Activated CD8-positive, alpha-beta memory T cell treated with anti-CD3 and anti-CD28 coated beads, Interleukin-2, amount 50 U/mL, for 48 hours (primary cell): ENCODE measurements at regions not wholly inside any gene's neighbourhood (a gene's known extent, or its start where the extent isn't known, plus 50 kb on each side); places are given as distances from the start of the nearest gene placed in this dataset.

ENCODE experiments used
- DNase-seq: peaks from one replicate; pipeline ENCODE4 v3.0.0-alpha.2; 2020

- no peak for DNase-seq
These were observed 277.2 kb downstream of the TEX29 start for GRCh38 chr13:111597618-111598017.

- DNase-seq, result no peak
These were observed 278.3 kb downstream of the TEX29 start for GRCh38 chr13:111598747-111599146.

- DNase-seq, result no peak
These were observed 279.3 kb downstream of the TEX29 start for GRCh38 chr13:111599791-111600190.

GRCh38 chr13:111602874-111603273 is 282.4 kb downstream of the TEX29 start:
- no peak for DNase-seq

- DNase-seq, result no peak
These were observed 283.7 kb downstream of the TEX29 start for GRCh38 chr13:111604097-111604496.

GRCh38 chr13:111608556-111608955 is 288.1 kb downstream of the TEX29 start:
- no peak for DNase-seq

- DNase-seq, result no peak
These were observed 289.2 kb downstream of the TEX29 start for GRCh38 chr13:111609631-111610030.

- DNase-seq, result no peak
These were observed 289.6 kb downstream of the TEX29 start for GRCh38 chr13:111610081-111610480.

- no peak for DNase-seq
These were observed 290.4 kb downstream of the TEX29 start for GRCh38 chr13:111610879-111611278.

GRCh38 chr13:111611651-111612050 is 291.2 kb downstream of the TEX29 start:
- DNase-seq, result no peak

- no peak for DNase-seq
These were observed 292.4 kb downstream of the TEX29 start for GRCh38 chr13:111612886-111613285.

GRCh38 chr13:111614009-111614408 is 293.6 kb downstream of the TEX29 start:
- no peak for DNase-seq

GRCh38 chr13:111614613-111615012 is 294.2 kb downstream of the TEX29 start:
- DNase-seq, result no peak

- no peak for DNase-seq
These were observed 295.8 kb downstream of the TEX29 start for GRCh38 chr13:111616203-111616602.

GRCh38 chr13:111620166-111620565 is 299.7 kb downstream of the TEX29 start:
- DNase-seq, result no peak

- DNase-seq, result no peak
These were observed 300.1 kb downstream of the TEX29 start for GRCh38 chr13:111620586-111620985.

GRCh38 chr13:111621164-111621563 is 300.7 kb downstream of the TEX29 start:
- no peak for DNase-seq

- DNase-seq, result no peak
These were observed 301.6 kb downstream of the TEX29 start for GRCh38 chr13:111622051-111622531.

GRCh38 chr13:111623208-111623607 is 302.8 kb downstream of the TEX29 start:
- no peak for DNase-seq

- no peak for DNase-seq
These were observed 303.5 kb downstream of the TEX29 start for GRCh38 chr13:111623743-111624505.

GRCh38 chr13:111625526-111626315 is 305.3 kb downstream of the TEX29 start:
- DNase-seq, result no peak

- DNase-seq, result no peak
These were observed 306.2 kb downstream of the TEX29 start for GRCh38 chr13:111626371-111627305.

GRCh38 chr13:111627596-111627995 is 307.2 kb downstream of the TEX29 start:
- DNase-seq, result no peak
